Activated CD8-positive, alpha-beta T cell treated with anti-CD3 and anti-CD28 coated beads for 36 hours (primary cell): ENCODE measurements at regions not wholly inside any gene's neighbourhood (a gene's known extent, or its start where the extent isn't known, plus 50 kb on each side); places are given as distances from the start of the nearest gene placed in this dataset.

ENCODE experiments used
- ATAC-seq: fragments of 200-7000 bp; cut with Tn5 transposase; one replicate; pipeline ENCODE4 v1.10.0; 2021; ENCODE audit warnings: mild to moderate bottlenecking, moderate library complexity
- CTCF ChIA-PET: fragments of 350-600 bp; sonication (Branson Sonifier 250); formaldehyde crosslinking; loops from one replicate; lab custom pipeline; 2021; ENCODE audit warnings: antibody characterized with exemption; lab: Charles Lee
- POLR2A ChIA-PET: fragments of 350-600 bp; sonication (Branson Sonifier 250); formaldehyde crosslinking; loops from one replicate; lab custom pipeline; 2021; ENCODE audit warnings: antibody characterized with exemption; lab: Charles Lee
- DNase-seq: peaks from one replicate; pipeline ENCODE4 v3.0.0-alpha.2; 2020
- H3K27ac Mint-ChIP-seq: one replicate; pipeline ENCODE4 v1.8.0; 2021; ENCODE audit warnings: mild to moderate bottlenecking, mixed read lengths
- H3K27me3 Mint-ChIP-seq: one replicate; pipeline ENCODE4 v1.8.0; 2021; ENCODE audit warnings: mixed read lengths
- H3K36me3 Mint-ChIP-seq: one replicate; pipeline ENCODE4 v1.8.0; 2021; ENCODE audit warnings: low read depth, mixed read lengths
- H3K4me1 Mint-ChIP-seq: one replicate; pipeline ENCODE4 v1.8.0; 2021; ENCODE audit warnings: low read depth, mixed read lengths
- H3K4me3 Mint-ChIP-seq: one replicate; pipeline ENCODE4 v1.8.0; 2021; ENCODE audit warnings: mild to moderate bottlenecking, moderate library complexity, mixed read lengths
- H3K9me3 Mint-ChIP-seq: one replicate; pipeline ENCODE4 v1.8.0; 2021; ENCODE audit warnings: mixed read lengths
- intact Hi-C: fragments of 100-400 bp; cut with micrococcal nuclease; formaldehyde crosslinking; loops from one replicate; pipeline ENCODE4 v1.10.0; 2022
- TF ChIP-seq, protein P1 (sequence below): fragments of 200-600 bp; IDR thresholded peaks from one replicate; pipeline ENCODE4 v1.8.0; 2022; ENCODE audit warnings: antibody characterized with exemption, mild to moderate bottlenecking

DNA sequence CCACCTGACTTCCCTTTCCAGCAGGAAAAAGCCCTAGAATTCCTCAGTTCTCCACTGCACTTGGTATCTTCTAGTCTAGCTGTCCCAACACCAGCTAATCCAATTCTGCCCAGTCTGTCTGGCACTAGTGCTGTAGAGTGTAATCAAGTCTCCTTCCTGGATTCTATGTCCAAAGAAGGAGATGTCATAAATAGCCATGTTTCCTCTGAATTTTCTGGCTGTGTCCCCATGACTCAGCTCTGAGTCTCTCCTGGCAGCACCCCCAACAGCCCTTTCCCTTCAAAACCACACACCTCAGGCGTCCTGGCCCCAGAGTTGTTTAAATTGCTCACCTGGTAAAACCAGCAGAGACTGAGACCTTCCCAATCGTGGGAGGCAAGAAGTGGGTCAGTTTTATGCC, 197.2 kb downstream of the GRXCR1 start:
- H3K9me3 Mint-ChIP-seq, result no peaks in the 10 kb centered on the region
- H3K4me3 Mint-ChIP-seq, result no peak overlapping the region
- POLR2A ChIA-PET, result no interaction called here
- DNase-seq, result no peak
- H3K4me1 Mint-ChIP-seq, result no peaks in the 10 kb centered on the region
- peaks cover 2% of the 10 kb centered on the region for H3K27me3 Mint-ChIP-seq
- CTCF ChIA-PET, result interaction anchor here (0.6 kb wide), 1 partner anchor 688 kb away, joined by 4 read pairs; no protein-coding TSS in a partner anchor
- ATAC-seq, result no peak
- intact Hi-C loops, result no loop called here
- no peak overlapping the region for H3K27ac Mint-ChIP-seq
- no peaks in the 10 kb centered on the region for H3K36me3 Mint-ChIP-seq
- TF ChIP-seq, protein P1, sequence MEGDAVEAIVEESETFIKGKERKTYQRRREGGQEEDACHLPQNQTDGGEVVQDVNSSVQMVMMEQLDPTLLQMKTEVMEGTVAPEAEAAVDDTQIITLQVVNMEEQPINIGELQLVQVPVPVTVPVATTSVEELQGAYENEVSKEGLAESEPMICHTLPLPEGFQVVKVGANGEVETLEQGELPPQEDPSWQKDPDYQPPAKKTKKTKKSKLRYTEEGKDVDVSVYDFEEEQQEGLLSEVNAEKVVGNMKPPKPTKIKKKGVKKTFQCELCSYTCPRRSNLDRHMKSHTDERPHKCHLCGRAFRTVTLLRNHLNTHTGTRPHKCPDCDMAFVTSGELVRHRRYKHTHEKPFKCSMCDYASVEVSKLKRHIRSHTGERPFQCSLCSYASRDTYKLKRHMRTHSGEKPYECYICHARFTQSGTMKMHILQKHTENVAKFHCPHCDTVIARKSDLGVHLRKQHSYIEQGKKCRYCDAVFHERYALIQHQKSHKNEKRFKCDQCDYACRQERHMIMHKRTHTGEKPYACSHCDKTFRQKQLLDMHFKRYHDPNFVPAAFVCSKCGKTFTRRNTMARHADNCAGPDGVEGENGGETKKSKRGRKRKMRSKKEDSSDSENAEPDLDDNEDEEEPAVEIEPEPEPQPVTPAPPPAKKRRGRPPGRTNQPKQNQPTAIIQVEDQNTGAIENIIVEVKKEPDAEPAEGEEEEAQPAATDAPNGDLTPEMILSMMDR, result no peak

DNA sequence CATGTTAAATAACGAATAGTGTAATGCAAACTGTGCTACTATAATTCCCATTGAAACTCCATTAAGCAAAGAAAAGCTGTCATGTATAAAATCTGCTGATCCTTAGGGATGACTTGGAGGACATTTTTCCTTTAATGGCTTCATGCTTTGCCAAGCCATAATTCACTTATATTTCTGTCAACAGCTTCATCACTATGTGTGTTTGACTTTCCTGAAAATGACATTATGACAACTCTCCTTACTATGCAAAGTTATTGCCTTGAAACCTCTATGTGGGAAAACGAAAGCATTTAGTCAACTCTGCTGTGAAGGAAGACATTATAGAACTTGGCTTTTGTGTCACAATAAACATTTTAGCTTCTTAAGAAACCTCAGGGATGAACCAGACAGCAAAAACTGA, 210.5 kb downstream of the GRXCR1 start:
- DNase-seq (no peak), ATAC-seq (no peak)
- Mint-ChIP-seq H3K4me3 (no peak overlapping the region), H3K36me3 (no peaks in the 10 kb centered on the region), H3K27ac (no peak overlapping the region), H3K27me3 (no peaks in the 10 kb centered on the region), H3K4me1 (no peaks in the 10 kb centered on the region), H3K9me3 (peaks cover 2% of the 10 kb centered on the region)
- TF ChIP-seq, protein P1, result no peak
- POLR2A ChIA-PET, result no interaction called here
- intact Hi-C loops, result no loop called here
- CTCF ChIA-PET, result no interaction called here

DNA sequence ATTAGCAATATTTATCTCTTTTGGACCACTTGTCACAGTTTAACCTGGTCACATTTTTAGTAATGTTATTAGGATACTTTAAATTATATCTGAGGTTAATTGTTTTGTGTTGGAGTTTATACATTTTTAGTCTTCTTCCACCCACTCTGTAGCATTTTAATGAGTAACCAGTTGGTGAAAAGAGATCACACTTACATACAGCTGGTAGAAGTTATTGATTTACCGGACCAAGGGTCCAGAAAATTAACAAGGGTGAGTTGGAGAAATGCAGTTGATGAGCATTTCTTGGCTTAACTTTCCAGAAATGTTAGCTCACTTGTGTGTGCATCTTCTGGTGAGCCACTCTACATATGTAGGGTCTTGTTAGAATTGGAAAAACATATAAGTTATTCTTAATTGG, 219.6 kb downstream of the GRXCR1 start:
- Mint-ChIP-seq H3K27ac (no peak overlapping the region), H3K9me3 (no peaks in the 10 kb centered on the region), H3K27me3 (no peaks in the 10 kb centered on the region), H3K4me1 (no peaks in the 10 kb centered on the region), H3K4me3 (no peak overlapping the region), H3K36me3 (no peaks in the 10 kb centered on the region)
- DNase-seq, result no peak
- TF ChIP-seq, protein P1, result no peak
- CTCF ChIA-PET, result no interaction called here
- intact Hi-C loops, result no loop called here
- ATAC-seq, result no peak
- POLR2A ChIA-PET, result interaction anchor here (0.6 kb wide), 1 partner anchor 1857 kb away, joined by 4 read pairs; no protein-coding TSS in a partner anchor

DNA sequence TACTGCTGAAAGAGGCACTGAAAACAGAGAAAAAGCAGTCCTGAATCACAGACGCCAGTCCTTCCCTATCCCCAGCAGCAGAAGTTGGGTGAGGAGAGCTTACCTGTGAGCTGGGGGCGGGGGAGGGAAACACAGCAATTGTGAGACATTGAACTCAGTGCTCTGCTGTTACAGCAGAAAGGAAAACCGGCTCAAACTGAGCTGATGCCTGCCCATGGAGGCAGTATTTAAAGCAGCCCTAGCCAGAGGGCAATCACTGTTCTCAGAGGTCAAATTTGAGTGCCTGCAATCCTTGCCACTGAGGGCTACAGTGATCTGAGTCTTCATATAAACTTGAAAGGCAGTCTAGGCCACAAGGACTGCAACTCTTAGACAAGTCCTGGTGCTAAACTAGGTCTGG, 220.7 kb downstream of the GRXCR1 start:
- H3K27me3 Mint-ChIP-seq, result no peaks in the 10 kb centered on the region
- ChIA-PET CTCF (no interaction called here), POLR2A (no interaction called here)
- no peak for ATAC-seq
- TF ChIP-seq, protein P1, result no peak
- no peaks in the 10 kb centered on the region for H3K9me3 Mint-ChIP-seq
- no peak for DNase-seq
- H3K4me3 Mint-ChIP-seq, result no peak overlapping the region
- no peak overlapping the region for H3K27ac Mint-ChIP-seq
- no peaks in the 10 kb centered on the region for H3K36me3 Mint-ChIP-seq
- intact Hi-C loops, result no loop called here
- H3K4me1 Mint-ChIP-seq, result no peaks in the 10 kb centered on the region

DNA sequence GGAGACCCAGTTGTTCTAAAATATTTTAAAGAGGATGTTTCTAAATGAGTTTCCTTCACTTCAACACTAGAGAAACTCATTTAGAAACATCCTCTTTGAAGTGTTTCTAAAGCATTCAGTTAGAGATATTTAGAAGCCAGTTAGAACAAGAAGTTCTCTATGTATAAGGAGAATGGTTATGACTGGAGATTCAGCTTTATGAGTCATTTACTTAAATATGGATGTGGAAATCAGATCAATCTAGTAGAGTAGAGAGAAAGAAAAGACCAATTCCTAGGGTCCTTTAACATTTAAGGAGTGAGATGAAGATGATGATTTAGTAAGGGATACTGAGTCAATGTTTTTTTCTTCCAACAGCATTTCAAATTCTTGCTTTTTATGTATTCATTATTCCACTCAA, 234.1 kb downstream of the GRXCR1 start:
- intact Hi-C loops, result no loop called here
- no peak overlapping the region for H3K4me3 Mint-ChIP-seq
- H3K27ac Mint-ChIP-seq, result no peak overlapping the region
- ATAC-seq (no peak), DNase-seq (no peak)
- H3K36me3 Mint-ChIP-seq, result no peaks in the 10 kb centered on the region
- H3K4me1 Mint-ChIP-seq, result no peaks in the 10 kb centered on the region
- CTCF ChIA-PET, result no interaction called here
- POLR2A ChIA-PET, result no interaction called here
- H3K9me3 Mint-ChIP-seq, result no peaks in the 10 kb centered on the region
- no peaks in the 10 kb centered on the region for H3K27me3 Mint-ChIP-seq
- TF ChIP-seq, protein P1, result no peak
